Neural cell (in vitro differentiated cells): ENCODE measurements at regions not wholly inside any gene's neighbourhood (a gene's known extent, or its start where the extent isn't known, plus 50 kb on each side); places are given as distances from the start of the nearest gene placed in this dataset.

Source experiments
- H2AFZ ChIP-seq: fragments of 200-600, 300-800 bp; sonication (generic), shearing (Covaris generic); 2 replicates; pipeline ENCODE4 v1.6.0; 2014; ENCODE audit warnings: low read depth, mild to moderate bottlenecking, antibody characterized with exemption, low read length, moderate library complexity
- H3F3A ChIP-seq: fragments of 200-600 bp; shearing (Covaris generic); 2 replicates; pipeline ENCODE4 v1.6.1; 2016; ENCODE audit warnings: mild to moderate bottlenecking, moderate library complexity, mixed read lengths, antibody characterized with exemption, low read length; ENCODE audit not compliant: insufficient read depth, poor library complexity, severe bottlenecking
- H3K27ac ChIP-seq: fragments of 200-600, 300-800 bp; sonication (generic), shearing (Covaris generic); 2 replicates; pipeline ENCODE4 v1.5.1; 2014; ENCODE audit warnings: mild to moderate bottlenecking, low read length, moderate library complexity
- H3K27me3 ChIP-seq: fragments of 300-800, 200-600 bp; sonication (generic), shearing (Covaris generic); 2 replicates; pipeline ENCODE4 v1.6.0; 2014; ENCODE audit warnings: mild to moderate bottlenecking, low read depth, low read length, moderate library complexity; ENCODE audit not compliant: insufficient read depth
- H3K36me3 ChIP-seq: fragments of 300-800, 200-600 bp; sonication (generic), shearing (Covaris generic); 2 replicates; pipeline ENCODE4 v1.5.1; 2014; ENCODE audit warnings: mild to moderate bottlenecking, antibody characterized with exemption, low read length, moderate library complexity; ENCODE audit not compliant: insufficient read depth
- H3K4me2 ChIP-seq: fragments of 300-800, 200-600 bp; sonication (generic), shearing (Covaris generic); 2 replicates; pipeline ENCODE4 v1.6.0; 2014; ENCODE audit warnings: mild to moderate bottlenecking, low read length
- H3K4me3 ChIP-seq: fragments of 300-800, 200-600 bp; sonication (generic), shearing (Covaris generic); 2 replicates; pipeline ENCODE4 v1.5.1; 2014; ENCODE audit warnings: mild to moderate bottlenecking, low read length, moderate library complexity
- H3K79me2 ChIP-seq: fragments of 200-600 bp; shearing (Covaris generic); replicated peaks from 2 replicates; pipeline ENCODE4 v1.6.0; 2014; ENCODE audit warnings: mild to moderate bottlenecking, low read length, moderate library complexity; ENCODE audit not compliant: insufficient read depth
- H3K9ac ChIP-seq: fragments of 300-800, 200-600 bp; sonication (generic), shearing (Covaris generic); 2 replicates; pipeline ENCODE4 v1.6.1; 2016; ENCODE audit warnings: mild to moderate bottlenecking, low read length, mixed read lengths
- H3K9me2 ChIP-seq: fragments of 200-600 bp; shearing (Covaris generic); 2 replicates; pipeline ENCODE4 v1.6.1; 2016; ENCODE audit warnings: mild to moderate bottlenecking, low read length, mixed read lengths; ENCODE audit not compliant: insufficient read depth
- H3K9me3 ChIP-seq: fragments of 200-600, 300-800 bp; sonication (generic), shearing (Covaris generic); 2 replicates; pipeline ENCODE4 v1.6.1; 2016; ENCODE audit warnings: mild to moderate bottlenecking, mixed run types, low read length, moderate library complexity, mixed read lengths
- H4K20me1 ChIP-seq: fragments of 200-600 bp; shearing (Covaris generic); 2 replicates; pipeline ENCODE4 v1.6.1; 2016; ENCODE audit warnings: mild to moderate bottlenecking, mixed run types; ENCODE audit not compliant: insufficient read depth
- EP300 ChIP-seq: fragments of 450-650 bp; conservative IDR thresholded peaks from 2 replicates; pipeline ENCODE4 v1.6.1; 2014; ENCODE audit warnings: antibody characterized with exemption, mild to moderate bottlenecking, moderate library complexity; ENCODE audit not compliant: poor library complexity, severe bottlenecking
- EZH2 ChIP-seq: fragments of 200-600, 300-800 bp; shearing (Covaris generic), sonication (generic); IDR thresholded peaks from 2 replicates; pipeline ENCODE4 v1.6.1; 2014; ENCODE audit warnings: antibody characterized with exemption, low read length, borderline replicate concordance, mild to moderate bottlenecking; ENCODE audit not compliant: insufficient read depth, poor library complexity, severe bottlenecking
- MXI1 ChIP-seq: fragments of 450-650 bp; conservative IDR thresholded peaks from 2 replicates; pipeline ENCODE4 v1.6.1; 2014; ENCODE audit warnings: antibody characterized with exemption, mild to moderate bottlenecking; ENCODE audit not compliant: poor library complexity, severe bottlenecking
- POLR2AphosphoS5 ChIP-seq: IDR thresholded peaks from 2 replicates; pipeline ENCODE4 v1.6.1; 2012
- RAD21 ChIP-seq: fragments of 450-650 bp; conservative IDR thresholded peaks from 2 replicates; pipeline ENCODE4 v1.6.1; 2014; ENCODE audit warnings: antibody characterized with exemption, mild to moderate bottlenecking, moderate library complexity
- SMC3 ChIP-seq: fragments of 450-650 bp; conservative IDR thresholded peaks from 2 replicates; pipeline ENCODE4 v1.6.1; 2014; ENCODE audit warnings: antibody characterized with exemption, mild to moderate bottlenecking, moderate library complexity; ENCODE audit not compliant: poor library complexity
- TAF1 ChIP-seq: IDR thresholded peaks from 2 replicates; pipeline ENCODE4 v1.6.1; 2012; ENCODE audit warnings: low read depth
- TF ChIP-seq, protein P1 (sequence below): IDR thresholded peaks from 2 replicates; pipeline ENCODE4 v1.6.1; 2012; ENCODE audit warnings: borderline replicate concordance
- TF ChIP-seq, protein P2 (sequence below): fragments of 450-650 bp; IDR thresholded peaks from 2 replicates; pipeline ENCODE4 v1.5.1; 2014; ENCODE audit warnings: antibody characterized with exemption, mild to moderate bottlenecking, moderate library complexity; ENCODE audit not compliant: poor library complexity, severe bottlenecking

DNA sequence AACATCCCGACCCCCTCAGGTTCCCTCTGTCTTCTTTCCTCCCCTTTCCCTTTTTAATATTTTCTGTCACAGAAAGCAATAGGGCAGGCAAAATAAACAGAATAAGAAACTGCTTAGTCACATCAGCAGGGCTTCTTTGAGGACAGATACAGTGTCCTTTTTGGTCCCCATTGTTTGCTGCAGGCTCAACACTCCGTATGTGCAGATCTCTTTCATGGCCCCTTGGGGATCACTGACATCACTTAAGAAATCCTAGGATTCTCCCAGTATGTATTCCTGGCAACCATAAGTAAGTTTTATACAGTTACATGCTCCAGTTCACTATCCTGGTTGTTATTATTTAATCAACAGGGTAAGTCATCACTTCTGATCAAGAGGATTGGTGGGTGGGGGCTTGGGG, 448.0 kb downstream of the NKX6-1 start:
- H3K9me2 ChIP-seq = no peaks in the 10 kb centered on the region
- H2AFZ ChIP-seq = no peak overlapping the region
- no peak overlapping the region for H3K9ac ChIP-seq
- H3K27me3 ChIP-seq = peaks cover 6% of the 10 kb centered on the region
- no peaks in the 10 kb centered on the region for H4K20me1 ChIP-seq
- H3K4me3 ChIP-seq = no peak overlapping the region
- H3K79me2 ChIP-seq = no peaks in the 10 kb centered on the region
- H3K4me2 ChIP-seq = no peak overlapping the region
- H3F3A ChIP-seq = no peaks in the 10 kb centered on the region
- H3K9me3 ChIP-seq = no peaks in the 10 kb centered on the region
- H3K36me3 ChIP-seq = no peaks in the 10 kb centered on the region
- TF ChIP-seq, protein P1, sequence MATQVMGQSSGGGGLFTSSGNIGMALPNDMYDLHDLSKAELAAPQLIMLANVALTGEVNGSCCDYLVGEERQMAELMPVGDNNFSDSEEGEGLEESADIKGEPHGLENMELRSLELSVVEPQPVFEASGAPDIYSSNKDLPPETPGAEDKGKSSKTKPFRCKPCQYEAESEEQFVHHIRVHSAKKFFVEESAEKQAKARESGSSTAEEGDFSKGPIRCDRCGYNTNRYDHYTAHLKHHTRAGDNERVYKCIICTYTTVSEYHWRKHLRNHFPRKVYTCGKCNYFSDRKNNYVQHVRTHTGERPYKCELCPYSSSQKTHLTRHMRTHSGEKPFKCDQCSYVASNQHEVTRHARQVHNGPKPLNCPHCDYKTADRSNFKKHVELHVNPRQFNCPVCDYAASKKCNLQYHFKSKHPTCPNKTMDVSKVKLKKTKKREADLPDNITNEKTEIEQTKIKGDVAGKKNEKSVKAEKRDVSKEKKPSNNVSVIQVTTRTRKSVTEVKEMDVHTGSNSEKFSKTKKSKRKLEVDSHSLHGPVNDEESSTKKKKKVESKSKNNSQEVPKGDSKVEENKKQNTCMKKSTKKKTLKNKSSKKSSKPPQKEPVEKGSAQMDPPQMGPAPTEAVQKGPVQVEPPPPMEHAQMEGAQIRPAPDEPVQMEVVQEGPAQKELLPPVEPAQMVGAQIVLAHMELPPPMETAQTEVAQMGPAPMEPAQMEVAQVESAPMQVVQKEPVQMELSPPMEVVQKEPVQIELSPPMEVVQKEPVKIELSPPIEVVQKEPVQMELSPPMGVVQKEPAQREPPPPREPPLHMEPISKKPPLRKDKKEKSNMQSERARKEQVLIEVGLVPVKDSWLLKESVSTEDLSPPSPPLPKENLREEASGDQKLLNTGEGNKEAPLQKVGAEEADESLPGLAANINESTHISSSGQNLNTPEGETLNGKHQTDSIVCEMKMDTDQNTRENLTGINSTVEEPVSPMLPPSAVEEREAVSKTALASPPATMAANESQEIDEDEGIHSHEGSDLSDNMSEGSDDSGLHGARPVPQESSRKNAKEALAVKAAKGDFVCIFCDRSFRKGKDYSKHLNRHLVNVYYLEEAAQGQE = no peak
- no peak for TF ChIP-seq RAD21
- TF ChIP-seq EP300 = no peak
- TF ChIP-seq SMC3 = no peak
- TF ChIP-seq MXI1 = no peak
- no peak for TF ChIP-seq EZH2
- TF ChIP-seq, protein P2, sequence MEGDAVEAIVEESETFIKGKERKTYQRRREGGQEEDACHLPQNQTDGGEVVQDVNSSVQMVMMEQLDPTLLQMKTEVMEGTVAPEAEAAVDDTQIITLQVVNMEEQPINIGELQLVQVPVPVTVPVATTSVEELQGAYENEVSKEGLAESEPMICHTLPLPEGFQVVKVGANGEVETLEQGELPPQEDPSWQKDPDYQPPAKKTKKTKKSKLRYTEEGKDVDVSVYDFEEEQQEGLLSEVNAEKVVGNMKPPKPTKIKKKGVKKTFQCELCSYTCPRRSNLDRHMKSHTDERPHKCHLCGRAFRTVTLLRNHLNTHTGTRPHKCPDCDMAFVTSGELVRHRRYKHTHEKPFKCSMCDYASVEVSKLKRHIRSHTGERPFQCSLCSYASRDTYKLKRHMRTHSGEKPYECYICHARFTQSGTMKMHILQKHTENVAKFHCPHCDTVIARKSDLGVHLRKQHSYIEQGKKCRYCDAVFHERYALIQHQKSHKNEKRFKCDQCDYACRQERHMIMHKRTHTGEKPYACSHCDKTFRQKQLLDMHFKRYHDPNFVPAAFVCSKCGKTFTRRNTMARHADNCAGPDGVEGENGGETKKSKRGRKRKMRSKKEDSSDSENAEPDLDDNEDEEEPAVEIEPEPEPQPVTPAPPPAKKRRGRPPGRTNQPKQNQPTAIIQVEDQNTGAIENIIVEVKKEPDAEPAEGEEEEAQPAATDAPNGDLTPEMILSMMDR = no peak
- TF ChIP-seq POLR2AphosphoS5 = no peak
- TF ChIP-seq TAF1 = no peak
- H3K27ac ChIP-seq = no peak overlapping the region

DNA sequence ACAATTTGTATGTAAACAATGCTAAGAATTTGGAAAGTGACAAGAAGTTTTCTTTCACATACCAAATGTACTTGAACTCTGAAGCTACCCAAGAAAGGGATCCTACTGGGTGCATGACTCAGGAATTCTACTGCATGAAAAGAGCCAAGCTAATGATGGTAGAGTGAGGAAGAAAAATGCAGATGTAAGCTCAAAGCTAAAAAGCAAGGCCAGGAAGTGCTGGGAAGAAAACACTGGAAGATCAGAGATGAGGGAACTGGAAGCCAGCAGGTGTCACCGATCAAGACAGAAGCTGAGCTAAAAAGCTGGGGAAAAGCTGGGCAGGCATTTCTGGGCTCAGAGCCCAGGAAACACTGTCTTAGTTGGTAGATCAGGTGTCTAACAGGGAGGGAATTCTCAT, 449.1 kb downstream of the NKX6-1 start:
- Histone ChIP-seq H3K9ac (no peak overlapping the region), H3K79me2 (no peaks in the 10 kb centered on the region), H3K27ac (no peak overlapping the region), H3K36me3 (no peaks in the 10 kb centered on the region), H3F3A (no peaks in the 10 kb centered on the region), H4K20me1 (no peaks in the 10 kb centered on the region), H3K4me3 (no peak overlapping the region), H2AFZ (no peak overlapping the region), H3K27me3 (peaks cover 2% of the 10 kb centered on the region), H3K9me2 (no peaks in the 10 kb centered on the region), H3K4me2 (no peak overlapping the region), H3K9me3 (no peaks in the 10 kb centered on the region)
- no peak for TF ChIP-seq TAF1
- TF ChIP-seq, protein P2 = no peak
- TF ChIP-seq, protein P1 = no peak
